Right forelimb (tissue), 1 donor: ENCODE measurements at regions not wholly inside any gene's neighbourhood (a gene's known extent, or its start where the extent isn't known, plus 50 kb on each side); places are given as distances from the start of the nearest gene placed in this dataset.
"Not testable (repeated sequence)": the region's sequence is repeated elsewhere in the genome, so short reads cannot be mapped to it uniquely, and the experiment has no call there.

Experiments
- DNase-seq: peaks from one replicate; pipeline ENCODE4 v3.0.0-alpha.2; 2018

GRCh38 chr17:16888413-16889087 is 83.4 kb downstream of the TNFRSF13B start:
- no peak for DNase-seq

GRCh38 chr17:16887523-16888095 is 84.3 kb downstream of the TNFRSF13B start:
- no peak for DNase-seq

DNA sequence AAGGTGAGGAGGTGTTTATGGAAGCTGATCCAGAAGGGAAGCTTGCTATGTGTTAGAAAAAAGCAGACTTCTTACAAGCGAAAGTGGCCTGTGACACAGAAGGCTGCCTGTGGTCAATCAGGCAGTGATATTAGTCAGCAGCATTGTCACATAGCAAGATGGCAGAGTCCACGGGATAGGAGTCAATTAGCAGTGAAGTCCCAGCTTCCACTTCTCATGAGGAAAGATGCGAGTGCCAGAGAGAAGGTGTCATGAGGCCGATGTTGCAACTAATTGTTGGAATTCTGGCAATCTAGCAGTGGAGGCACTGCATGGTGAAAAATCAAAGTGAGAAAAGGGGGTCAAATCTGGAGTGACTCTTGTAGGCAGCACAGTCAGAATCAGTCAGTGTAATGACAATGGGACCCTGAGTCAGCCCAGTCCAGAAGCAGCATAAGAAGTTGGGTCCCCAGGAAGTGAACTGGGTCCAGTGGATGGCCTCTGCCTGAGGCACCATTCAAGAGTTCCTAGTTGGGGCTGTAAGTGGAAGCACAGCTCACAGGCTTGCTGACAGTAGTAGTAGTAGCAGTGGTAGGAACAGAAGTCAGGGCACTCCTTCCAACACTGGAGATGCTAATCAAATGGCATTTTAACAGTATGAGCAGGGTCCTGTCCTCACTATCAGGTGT is 85.1 kb downstream of the TNFRSF13B start:
- no peak for DNase-seq

GRCh38 chr17:16885204-16885603 is 86.7 kb downstream of the TNFRSF13B start:
- not testable (repeated sequence) for DNase-seq

- not testable (repeated sequence) for DNase-seq
These were observed 89.0 kb downstream of the TNFRSF13B start for GRCh38 chr17:16882926-16883265.

GRCh38 chr17:16882243-16882925 is 89.5 kb downstream of the TNFRSF13B start:
- no peak for DNase-seq

DNA sequence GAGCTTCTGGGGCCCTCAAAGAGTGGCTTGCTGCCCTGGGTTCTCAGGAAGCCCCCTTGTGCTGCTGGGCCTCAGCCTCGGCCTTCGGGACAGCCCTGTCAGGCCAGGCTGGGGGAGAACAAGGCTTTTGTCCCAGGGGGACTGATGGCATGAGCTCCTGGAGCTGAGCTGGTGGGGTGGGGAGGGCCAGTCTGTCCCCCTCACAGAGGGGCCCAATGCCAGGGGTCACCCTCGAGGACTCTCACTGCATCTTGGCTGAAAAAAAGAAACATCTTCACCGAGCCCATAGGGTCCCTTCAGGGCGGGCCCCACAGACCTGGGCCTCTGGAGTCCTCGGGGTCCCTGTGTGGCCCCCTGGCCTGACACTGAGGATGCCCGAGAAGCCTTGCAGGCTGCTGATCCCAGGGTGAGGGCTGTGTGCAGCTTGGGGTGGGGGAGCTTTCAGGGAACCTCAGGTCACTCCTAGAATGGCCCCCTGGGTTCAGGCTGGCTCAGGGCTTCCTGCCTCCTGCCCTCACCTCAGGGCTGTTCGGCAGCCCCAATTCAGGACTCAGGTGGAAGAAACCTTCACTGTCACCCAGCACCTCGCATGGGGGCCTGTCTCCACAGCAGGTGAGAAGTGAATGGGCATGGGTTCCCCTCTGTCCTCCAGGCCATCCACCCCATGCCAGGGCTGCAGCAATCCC is 90.5 kb downstream of the TNFRSF13B start:
- DNase-seq = no peak

GRCh38 chr17:16880843-16881230 is 91.1 kb downstream of the TNFRSF13B start:
- no peak for DNase-seq

- no peak for DNase-seq
These were observed 91.6 kb downstream of the TNFRSF13B start for GRCh38 chr17:16880121-16880842.

DNA sequence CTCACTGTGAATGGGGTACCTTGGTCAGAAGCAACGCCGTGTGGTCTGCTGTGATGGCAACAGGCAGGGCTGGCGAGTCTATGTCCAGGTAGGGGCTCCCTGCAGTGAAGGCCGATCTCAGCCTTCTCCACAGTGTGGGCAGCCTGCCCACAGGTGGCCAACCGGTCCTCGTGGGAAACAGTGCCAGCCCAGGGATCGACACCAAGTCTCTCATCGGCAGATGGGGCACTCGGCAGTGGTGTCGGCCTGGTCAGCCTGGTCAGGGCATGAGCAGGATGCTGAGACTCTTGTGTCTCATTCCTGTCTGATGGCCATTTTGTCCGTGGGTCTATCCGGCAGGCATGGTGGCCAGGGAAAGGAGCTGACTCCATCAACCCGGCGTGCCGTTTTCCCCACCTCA is 92.2 kb downstream of the TNFRSF13B start:
- no peak for DNase-seq

- DNase-seq = no peak
These were observed 93.3 kb downstream of the TNFRSF13B start for GRCh38 chr17:16878606-16879005.

- DNase-seq = no peak
These were observed 93.8 kb downstream of the TNFRSF13B start for GRCh38 chr17:16878084-16878483.

DNA sequence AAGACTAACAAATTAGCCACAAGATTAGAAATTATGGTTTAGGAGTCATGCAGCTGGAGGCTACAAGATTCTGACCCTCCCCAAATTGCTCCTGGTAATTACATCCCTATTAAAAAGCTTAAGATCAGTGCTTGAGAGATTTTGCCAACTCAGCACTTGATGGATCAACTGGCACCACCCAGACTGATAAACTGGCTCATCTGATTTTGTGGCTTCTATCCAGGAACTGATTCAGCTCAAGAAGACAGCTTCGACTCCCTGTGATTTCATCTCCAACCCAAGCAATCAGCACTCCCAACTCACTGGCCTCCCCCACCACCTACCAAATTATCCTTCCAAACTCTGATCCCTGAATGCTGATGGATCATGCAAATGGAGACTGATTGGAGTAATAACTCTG is 94.8 kb downstream of the TNFRSF13B start:
- no peak for DNase-seq

GRCh38 chr17:16875662-16876061 is 96.3 kb downstream of the TNFRSF13B start:
- no peak for DNase-seq

DNA sequence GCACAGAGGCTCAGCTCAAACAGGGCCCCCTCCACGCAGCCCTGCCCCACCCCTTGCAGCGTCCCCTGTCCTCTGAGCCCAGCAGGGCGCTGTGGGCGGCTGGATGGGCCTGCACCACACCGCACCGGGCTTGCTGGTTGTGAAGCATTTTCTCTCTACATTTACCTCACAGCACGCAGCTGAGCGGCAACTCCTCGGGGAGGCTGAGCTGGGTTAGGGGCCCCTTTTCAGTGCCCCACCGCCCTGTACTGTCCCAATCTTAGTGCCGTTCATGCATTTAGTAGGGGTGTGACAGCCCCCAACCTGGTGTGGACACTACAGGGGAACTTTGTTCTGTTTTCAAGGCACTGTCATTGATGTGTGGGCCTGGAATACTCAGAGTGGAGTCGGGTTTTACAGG is 97.7 kb downstream of the TNFRSF13B start:
- not testable (repeated sequence) for DNase-seq

DNA sequence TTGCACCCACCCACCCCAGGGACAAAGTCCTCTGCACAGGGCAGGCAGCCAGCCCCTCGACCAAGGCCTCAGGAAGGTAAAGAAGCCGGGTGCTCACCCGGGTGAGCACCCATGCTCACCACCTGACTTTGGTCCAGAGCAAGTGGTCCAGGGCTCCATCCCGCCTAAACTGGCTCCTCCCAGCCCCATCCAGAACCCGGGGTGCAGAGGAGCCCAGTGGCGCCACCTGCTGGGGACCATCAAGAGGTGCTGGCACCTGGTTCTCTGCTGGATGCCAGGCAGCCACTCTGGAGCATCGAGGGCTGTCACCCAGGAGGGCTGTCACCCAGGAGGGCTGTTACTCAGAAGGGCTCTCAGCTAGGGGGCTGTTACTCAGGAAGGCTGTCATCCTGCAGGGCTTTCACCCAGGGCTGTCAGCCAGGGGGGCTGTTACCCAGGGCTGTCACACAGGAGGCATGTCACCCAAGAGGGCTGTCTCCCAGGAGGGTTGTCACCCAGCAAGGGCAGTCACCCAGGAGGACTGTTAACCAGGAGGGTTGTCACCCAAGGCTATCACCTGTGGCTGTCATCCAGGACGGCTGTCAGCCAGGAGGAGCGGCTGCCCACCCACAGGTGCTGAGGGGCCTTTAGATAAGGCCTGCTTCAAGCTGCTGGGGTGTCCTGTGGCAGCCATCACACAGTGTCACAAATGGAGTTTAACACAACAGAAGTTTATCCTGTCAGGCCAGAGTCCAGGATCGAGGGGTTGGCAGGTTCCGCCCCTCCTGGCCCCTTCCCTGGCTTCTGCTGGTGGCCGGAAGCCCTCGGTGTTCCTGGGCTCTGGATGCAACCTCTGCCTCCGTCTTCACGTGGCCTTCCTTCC is 98.5 kb downstream of the TNFRSF13B start:
- DNase-seq = no peak

DNA sequence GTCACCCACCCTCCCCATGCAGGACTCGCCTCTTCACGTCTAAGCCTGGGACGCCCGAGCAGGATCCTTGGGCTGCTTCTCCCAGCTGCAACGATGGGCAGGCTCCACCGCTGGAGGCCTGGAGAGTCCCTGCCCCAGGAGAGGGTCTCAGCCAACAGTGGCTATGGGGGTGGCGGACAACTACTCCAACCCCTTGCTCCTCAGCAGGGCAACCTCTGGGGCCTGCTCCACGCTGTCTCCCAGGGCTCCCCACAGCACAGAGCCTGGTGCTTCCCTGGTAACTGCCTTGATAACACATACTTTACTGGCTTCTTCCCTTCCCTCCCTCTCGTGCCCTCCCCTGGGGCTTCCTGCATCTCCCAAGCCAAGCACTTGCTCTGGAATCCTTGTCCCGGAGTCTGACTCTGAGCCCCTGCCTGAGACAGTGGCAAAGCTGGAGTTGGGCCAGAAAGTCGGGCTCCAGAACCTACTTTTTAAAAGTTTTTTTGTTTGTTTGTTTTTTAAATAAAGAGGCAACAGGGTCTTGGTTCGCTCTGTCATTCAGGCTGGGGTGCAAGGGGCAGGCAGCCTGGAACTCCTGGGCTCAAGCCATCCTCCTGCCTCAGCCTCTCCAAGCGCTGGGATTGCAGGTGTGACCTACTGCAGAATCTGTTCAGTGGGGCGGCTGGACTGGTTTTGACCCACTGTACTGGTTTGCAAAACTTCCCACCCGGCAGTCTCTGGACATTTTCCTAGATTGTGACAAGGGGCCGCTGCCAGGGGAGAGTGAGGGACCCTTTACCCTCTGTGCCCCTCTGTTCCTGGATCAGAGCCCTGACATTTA is 99.4 kb downstream of the TNFRSF13B start:
- DNase-seq = no peak

DNA sequence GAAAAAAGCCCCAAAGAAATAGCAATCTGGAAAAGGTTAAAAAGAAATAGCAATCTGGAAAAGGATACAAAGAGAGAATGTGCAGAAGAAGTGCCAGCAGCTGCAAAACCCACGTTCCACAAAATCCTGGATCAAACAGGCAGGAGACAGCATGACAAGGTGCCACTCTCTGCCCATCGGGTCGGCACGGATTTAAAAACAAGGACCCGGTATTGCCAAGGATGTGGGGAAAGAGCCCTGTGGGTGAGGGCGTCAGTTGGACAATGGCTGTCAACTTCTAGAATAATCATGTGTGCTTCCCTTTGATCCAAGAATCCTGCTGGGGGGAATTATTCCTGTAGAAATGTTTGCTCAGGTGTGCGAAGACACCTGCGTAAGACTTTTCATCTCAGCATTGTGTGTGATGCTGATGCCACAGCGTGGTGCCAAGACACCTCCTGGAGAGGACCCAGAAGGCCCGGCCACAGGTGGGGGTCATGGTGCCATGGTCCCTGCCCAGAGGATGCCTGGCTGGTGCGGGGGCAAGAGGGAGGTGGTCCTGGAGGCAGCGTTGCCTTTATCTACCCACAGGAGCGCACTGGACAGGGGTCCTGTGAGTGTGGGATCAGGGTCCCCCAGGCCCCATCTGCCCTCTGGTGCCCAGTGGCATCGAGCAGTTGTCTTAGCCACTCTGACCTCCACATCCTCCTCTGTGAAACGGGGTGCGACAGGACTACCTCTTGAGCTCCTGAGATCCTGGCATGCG is 100.3 kb downstream of the TNFRSF13B start:
- DNase-seq = not testable (repeated sequence)
